ENCODE measurements at regions not wholly inside any gene's neighbourhood (a gene's known extent, or its start where the extent isn't known, plus 50 kb on each side); places are given as distances from the start of the nearest gene placed in this dataset.

DNA sequence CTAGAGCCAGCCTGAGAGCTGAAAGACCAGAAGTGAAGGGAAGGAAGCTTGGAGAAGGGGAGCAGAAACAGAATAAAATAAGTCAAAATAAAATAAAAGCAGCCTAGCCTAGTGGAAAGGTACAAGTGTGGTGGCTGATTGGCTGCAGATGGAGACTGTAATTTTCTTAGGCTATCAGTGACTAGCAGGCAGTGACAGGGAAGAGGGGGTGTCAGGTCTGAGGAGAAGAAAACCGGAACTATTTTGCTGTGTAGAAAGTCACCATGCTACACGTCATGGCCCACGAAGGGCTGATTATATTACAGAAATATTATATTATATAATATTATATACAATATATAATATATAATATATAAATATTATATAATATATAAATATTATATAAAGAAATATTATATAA is 98.1 kb upstream of the TAF11L2 start:
- DNase-seq (ENCODE audit: low read depth), result no peak
- Histone ChIP-seq H3K36me3 (ENCODE audit: control insufficient read depth, insufficient read depth, low read length) (no peaks in the 10 kb centered on the region), H3K27me3 (ENCODE audit: control insufficient read depth, insufficient read depth, low read length) (peaks cover 26% of the 10 kb centered on the region), H3K4me3 (ENCODE audit: low read depth, low read length) (no peak overlapping the region)
- TF ChIP-seq, protein P1, sequence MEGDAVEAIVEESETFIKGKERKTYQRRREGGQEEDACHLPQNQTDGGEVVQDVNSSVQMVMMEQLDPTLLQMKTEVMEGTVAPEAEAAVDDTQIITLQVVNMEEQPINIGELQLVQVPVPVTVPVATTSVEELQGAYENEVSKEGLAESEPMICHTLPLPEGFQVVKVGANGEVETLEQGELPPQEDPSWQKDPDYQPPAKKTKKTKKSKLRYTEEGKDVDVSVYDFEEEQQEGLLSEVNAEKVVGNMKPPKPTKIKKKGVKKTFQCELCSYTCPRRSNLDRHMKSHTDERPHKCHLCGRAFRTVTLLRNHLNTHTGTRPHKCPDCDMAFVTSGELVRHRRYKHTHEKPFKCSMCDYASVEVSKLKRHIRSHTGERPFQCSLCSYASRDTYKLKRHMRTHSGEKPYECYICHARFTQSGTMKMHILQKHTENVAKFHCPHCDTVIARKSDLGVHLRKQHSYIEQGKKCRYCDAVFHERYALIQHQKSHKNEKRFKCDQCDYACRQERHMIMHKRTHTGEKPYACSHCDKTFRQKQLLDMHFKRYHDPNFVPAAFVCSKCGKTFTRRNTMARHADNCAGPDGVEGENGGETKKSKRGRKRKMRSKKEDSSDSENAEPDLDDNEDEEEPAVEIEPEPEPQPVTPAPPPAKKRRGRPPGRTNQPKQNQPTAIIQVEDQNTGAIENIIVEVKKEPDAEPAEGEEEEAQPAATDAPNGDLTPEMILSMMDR (IDR thresholded peaks at IDR 0.05; ENCODE audit: insufficient read depth, low read depth, low read length), result no peak
- CTCF ChIA-PET, result interaction anchor here (1.5 kb wide), 1 partner anchor 12 kb away, joined by 4 read pairs; no protein-coding TSS in a partner anchor
- POLR2A ChIA-PET, result no interaction called here

DNA sequence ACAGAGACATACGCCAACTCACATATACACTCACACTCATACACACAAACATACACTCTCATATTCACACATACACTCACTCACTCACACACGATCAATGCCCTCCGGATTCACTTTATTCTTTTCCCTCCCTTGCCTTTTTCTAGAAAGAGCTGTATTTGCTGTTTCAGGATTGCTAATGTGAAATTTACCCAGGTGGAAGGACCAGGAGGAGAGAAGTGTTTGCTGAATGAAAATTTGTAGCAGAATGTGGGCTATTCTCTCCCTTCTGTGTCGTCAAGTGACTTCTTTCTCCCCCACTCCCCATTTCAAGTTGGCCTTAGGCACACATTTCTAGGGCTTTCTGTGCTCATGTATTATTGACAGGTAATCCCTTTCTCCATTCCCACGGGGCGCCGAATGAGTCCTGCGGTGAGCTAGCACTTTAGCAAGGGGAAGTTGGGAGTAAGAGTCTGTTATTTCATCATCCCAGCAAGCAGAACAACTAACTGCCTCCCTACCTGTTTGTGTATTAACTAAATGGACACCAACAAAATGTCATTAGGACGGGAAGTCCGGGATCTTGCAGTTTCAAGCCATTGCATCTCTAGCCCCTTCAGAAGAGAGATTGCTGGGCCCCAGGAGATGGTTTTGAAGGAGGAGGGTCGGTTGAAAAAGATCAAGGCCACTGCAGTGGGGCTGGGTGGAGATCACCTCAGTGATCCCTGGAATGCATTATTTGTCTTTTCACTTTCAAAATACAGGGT is 97.1 kb upstream of the TAF11L2 start:
- Histone ChIP-seq H3K4me3 (ENCODE audit: low read depth, low read length) (no peak overlapping the region), H3K27me3 (ENCODE audit: control insufficient read depth, insufficient read depth, low read length) (peaks cover 26% of the 10 kb centered on the region), H3K36me3 (ENCODE audit: control insufficient read depth, insufficient read depth, low read length) (no peaks in the 10 kb centered on the region)
- TF ChIP-seq, protein P1 (IDR thresholded peaks at IDR 0.05; ENCODE audit: insufficient read depth, low read depth, low read length), result no peak
- POLR2A ChIA-PET, result no interaction called here
- DNase-seq (ENCODE audit: low read depth), result no peak
- CTCF ChIA-PET, result no interaction called here

DNA sequence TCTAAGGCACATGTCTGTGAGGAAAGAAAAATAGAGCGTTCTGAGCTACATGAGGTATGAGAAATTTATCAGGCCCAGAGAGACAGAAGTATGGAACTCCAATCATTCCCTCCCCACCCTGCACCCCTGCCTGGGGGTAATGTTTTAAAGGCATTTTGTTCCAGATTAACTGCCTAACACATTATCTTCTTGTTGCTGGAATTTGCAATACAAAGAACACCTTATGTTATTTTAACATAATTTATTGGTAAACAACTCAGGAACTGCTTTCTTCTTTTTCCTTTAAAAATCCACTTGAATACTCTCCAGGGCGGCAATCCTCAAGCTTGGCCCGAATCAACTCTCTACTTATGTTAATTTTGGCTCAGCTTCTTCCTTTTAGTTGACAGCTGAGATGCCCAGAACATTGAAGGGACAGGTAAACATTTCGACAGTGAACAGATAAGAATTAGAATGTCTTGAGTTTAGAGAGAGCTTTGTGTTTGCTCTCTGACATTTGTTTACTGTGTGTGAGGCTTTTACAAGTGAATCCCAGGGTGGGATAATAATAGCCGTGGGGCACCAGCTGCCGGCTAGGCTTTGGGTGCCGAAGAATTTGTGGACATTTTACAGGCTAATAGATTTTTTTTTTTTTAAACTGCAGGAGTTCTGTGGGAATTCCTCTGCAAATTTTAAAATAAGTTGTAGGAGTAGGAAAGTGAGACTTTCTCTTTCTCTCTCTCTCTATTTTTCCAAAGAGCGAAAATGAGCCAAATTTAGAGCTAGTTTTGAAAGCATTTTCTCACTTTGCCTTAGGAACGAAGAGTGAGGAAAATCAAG is 96.4 kb upstream of the TAF11L2 start:
- ChIA-PET CTCF (interaction anchor here (1.0 to 1.6 kb wide), 2 partner anchors 10 to 36 kb away, joined by 3 to 5 read pairs; no protein-coding TSS in a partner anchor), POLR2A (interaction anchor here (0.6 kb wide), 1 partner anchor 96 kb away, joined by 4 read pairs; no protein-coding TSS in a partner anchor)
- Histone ChIP-seq H3K4me3 (ENCODE audit: low read depth, low read length) (no peak overlapping the region), H3K36me3 (ENCODE audit: control insufficient read depth, insufficient read depth, low read length) (no peaks in the 10 kb centered on the region), H3K27me3 (ENCODE audit: control insufficient read depth, insufficient read depth, low read length) (peaks cover 26% of the 10 kb centered on the region)
- TF ChIP-seq, protein P1 (IDR thresholded peaks at IDR 0.05; ENCODE audit: insufficient read depth, low read depth, low read length), result no peak
- no peak for DNase-seq (ENCODE audit: low read depth)

DNA sequence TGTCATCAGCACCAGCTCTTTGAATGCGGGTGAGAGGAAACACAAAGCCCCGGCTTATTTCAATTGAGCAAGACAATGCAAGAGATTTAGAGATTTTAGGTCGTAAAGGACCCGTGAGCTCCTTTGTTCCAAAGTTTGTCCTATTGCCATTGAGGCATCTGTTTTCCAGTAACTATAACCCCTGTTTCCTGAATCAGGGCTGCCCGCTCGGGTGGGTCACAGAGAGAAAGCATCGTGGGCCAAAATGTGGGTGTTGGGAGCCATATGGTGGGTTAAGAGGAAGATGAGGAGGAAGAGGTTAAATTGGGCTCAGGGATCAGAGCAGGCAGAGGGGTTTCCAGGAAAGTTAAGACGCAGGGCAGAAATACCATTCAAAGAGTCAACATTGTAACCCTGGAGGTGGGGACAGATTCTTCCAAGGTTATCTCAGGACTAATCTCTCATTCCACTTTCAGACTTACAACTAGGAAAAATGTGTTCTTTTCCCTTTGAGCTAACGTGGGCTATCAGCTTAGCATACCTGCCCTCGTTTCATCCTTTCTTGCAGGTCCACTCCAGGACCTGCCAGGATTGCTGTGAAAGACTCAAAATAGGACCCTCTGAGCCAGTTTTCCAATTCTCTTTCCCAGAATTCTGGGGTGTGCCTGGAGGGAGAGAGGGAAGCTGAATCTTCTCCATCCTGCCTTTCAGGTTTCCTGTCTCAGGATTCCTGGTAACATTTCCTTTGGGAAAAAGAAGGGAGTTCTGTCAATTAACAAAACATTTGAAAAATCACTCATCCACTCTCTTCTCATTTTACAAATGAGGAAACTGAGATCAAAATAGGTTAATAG is 95.5 kb upstream of the TAF11L2 start:
- Histone ChIP-seq H3K27me3 (ENCODE audit: control insufficient read depth, insufficient read depth, low read length) (peaks cover 26% of the 10 kb centered on the region), H3K36me3 (ENCODE audit: control insufficient read depth, insufficient read depth, low read length) (no peaks in the 10 kb centered on the region), H3K4me3 (ENCODE audit: low read depth, low read length) (no peak overlapping the region)
- DNase-seq (ENCODE audit: low read depth), result no peak
- ChIA-PET POLR2A (no interaction called here), CTCF (interaction anchor here (1.0 to 1.6 kb wide), 4 partner anchors 8 to 186 kb away, joined by 3 to 5 read pairs (median 4); no protein-coding TSS in a partner anchor)
- TF ChIP-seq, protein P1 (IDR thresholded peaks at IDR 0.05; ENCODE audit: insufficient read depth, low read depth, low read length), result no peak

Data from BJ (cell line).